ENCODE measurements at regions not wholly inside any gene's neighbourhood (a gene's known extent, or its start where the extent isn't known, plus 50 kb on each side); places are given as distances from the start of the nearest gene placed in this dataset.
"Not testable (repeated sequence)": the region's sequence is repeated elsewhere in the genome, so short reads cannot be mapped to it uniquely, and the experiment has no call there.

DNA sequence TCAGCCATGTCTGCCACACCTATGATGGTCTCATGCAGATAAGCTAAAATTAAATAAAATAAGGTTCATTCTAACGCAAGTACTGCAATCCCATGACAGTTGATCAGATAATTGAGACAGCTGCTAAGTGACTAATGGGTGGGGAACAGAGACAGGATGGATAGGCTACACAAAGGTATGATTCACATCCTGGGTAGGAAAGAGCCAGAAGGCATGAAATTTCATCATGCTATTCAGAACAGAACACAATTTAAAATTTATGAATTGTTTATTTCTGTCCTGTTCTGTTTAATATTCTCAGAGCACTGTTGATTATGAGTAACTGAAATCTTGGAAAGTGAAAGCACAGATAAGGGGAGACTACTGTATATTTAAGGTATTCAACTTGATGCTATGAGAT, 381.8 kb upstream of the SORCS1 start:
- DNase-seq = no peak

DNA sequence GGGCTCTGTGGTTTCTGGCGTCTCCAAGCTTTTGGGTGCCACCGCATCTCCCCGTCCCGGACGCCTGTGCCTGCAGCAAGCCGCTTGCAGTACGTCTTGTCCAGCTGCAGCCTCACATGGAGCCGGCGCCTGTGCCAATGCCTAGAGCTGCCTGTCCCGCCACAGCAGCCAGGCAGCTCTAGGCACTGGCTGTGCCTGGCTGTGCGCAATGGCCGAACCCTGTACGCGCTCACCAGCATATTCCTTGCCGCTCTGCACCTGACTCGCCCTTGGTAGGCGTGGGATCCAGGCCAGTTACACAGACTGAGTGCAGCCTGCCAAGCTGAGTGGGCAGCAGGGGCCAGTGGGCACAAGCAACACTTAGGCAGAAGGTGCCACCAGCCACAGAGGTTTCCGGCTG, 381.2 kb upstream of the SORCS1 start:
- no peak for DNase-seq

DNA sequence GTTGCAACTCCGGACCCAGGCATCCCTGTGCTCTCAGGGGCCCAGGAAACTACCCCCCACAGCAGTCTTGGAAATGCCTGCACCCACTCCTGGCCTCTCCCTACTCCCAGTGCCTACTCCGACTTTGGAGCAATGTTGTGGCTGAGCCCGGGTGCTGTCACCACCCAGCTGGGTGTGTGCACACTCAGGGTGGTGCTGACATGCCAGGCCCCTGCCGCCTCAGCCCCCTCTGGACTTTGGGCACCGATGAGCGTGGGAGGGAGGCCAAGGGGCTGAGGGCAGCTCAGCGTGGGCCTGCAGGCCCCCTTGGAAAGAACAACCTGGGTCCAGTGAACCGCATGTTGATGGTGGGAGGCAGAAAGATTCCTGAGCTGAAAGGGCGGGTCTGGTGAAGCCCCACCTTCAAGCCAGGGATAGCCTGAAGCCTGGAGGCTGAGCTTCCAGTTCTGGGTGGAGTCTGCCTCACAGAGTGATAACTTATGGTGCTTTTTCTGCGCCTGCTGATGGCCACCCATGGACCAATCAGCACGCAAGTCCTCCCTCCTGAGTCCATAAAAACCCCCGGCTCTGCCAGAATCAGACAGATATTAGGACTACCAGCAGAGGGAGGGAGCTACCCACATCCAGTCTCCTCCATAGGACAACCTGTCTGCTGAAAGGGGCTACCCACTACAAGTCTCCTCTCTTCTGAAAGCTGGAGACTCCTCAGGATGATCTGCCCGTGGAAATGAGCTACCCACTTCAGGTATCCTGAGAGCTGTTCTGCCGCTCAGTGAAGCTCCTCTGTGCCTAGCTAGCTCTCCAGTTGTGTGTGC, 380.4 kb upstream of the SORCS1 start:
- DNase-seq = no peak

DNA sequence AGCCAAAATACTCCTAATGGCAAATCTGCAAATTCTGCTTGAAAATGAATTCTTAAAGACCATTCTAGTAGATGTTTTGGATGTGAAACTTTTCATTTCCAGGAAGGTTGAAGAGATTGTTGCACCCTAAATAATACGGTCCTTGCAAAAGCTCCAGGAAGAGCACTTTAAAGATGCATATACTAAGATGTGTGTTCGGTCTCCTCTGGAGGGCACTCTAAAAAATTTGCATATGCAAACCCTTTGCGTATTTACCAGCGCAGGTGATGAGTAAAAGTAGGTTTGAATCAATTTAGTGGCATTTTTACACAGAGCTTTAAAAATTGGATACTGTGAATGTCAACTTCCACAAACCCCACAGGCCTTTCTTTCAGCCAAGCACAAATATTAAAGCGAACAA, 378.1 kb upstream of the SORCS1 start:
- no peak for DNase-seq

DNA sequence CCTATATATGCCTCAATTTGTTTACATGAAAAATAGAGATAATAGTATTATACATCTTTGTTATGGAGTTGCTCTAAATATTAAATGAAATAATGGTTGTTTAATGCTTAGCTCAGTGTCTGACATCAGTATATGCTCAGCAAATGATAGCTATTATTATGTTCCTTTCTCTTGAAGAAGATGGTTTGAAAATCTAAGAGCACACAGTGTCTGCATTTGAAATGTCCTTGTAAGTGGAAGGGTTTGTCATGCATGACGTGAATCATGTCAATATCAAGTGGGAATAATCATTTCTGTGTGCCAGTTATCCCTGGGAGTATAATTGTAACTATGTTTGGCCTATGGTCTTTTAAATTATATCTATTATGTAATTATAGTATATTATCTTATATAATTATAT, 377.5 kb upstream of the SORCS1 start:
- no peak for DNase-seq

DNA sequence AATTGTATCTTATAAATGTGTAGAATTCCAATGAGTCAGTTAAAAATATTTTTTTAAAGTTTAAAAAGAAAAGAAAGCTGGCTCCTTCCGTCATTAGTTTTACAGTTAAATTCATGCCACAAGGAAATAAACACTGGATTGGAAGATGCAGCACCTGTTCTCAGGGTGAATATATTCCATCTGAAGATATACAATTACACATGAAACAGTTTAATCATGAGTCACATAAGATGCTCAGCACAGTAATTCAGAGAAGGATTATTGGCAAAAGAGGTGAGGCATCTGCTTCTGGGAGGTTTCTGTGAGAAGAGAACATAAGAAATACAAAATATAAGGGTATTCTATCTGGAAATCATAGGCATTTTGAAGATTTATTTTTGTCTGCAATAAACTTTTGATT, 376.5 kb upstream of the SORCS1 start:
- no peak for DNase-seq

DNA sequence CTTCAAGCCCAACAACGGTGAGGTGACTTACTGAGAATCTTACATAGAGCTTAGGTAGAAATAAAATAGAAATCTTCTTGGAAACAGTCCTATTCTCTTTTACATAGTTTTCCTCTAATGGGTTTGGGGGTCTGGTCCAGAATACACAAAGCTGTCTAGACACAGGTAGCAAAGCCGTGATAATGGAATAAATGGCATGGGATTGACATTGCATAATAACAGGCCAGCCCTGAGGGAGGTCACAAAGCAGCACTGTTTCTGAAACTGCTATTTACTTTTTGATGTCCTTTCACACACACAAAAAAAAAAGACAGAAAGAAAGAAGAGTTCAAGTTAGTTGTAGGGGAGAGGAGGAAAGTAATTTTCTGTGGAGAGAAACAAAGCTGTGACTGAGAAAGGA, 364.8 kb upstream of the SORCS1 start:
- DNase-seq = no peak

DNA sequence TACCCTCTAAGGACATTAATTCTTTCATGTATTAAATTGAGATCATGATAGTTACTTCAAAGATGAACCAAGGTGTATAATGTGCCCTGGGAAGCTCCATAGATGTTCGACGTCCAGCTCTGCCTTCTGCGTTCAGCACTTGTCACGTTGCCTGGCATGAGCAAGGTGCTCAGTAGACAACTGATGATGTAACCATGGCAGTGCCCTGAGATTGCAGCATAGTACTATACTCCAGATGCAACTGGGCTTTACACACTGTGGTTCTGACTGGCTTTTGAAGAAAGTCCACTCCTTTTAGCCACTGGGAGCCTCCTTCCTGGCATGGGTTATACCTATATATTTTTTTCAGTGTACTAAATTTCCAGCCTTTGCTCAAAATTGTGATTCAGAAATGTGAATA, 355.8 kb upstream of the SORCS1 start:
- DNase-seq = no peak

DNA sequence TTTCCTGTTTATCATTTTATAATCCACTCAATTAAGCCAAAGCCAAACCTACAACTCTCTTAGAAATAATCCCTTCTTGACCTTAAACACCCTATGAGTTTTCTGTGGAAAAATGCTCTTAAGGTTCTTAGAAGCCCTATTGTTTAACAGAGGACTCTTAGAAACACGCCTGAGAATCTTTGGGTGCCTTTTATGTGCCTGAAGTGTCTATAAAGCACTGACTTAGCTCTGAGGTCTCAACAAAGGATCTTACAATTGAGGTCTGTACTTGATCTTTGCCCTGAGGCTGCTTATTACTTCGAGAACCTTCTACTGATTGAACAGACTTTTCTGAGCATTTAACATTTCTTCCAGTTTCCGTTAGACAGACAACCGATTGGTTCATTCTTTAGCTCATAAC, 353.3 kb upstream of the SORCS1 start:
- no peak for DNase-seq

DNA sequence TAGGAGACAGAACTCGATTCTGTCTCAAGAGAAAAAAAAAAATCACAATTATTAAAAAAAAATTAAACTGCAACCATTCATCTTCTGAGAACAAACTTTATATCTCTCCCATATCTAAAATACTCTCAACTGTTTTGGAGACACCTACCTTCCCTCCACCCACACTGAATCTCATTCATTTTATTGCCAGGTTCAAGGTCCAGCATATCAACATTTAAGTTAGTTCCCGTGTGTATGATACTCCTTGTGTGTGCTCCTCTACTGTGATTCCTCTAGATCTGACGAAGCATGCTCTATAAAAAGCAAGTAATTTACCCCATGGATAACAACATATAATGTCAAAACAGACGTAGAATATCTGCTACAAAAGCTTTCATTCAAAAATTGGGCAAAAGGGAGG, 351.8 kb upstream of the SORCS1 start:
- no peak for DNase-seq

DNA sequence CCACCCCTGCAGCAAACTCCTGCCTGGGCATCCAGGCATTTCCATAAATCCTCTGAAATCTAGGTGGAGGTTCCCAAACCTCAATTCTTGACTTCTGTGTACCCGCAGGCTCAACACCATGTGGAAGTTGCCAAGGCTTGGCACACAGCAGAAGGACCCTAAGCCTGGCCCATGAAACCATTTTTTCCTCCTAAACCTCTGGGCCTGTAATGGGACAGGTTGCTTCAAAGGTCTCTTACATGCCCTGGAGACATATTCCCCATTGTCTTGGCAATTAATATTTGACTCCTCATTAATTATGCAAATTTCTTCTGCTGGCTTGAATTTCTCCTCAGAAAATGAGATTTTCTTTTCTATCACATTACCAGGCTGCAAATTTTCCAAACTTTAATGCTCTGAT, 339.5 kb upstream of the SORCS1 start:
- not testable (repeated sequence) for DNase-seq

DNA sequence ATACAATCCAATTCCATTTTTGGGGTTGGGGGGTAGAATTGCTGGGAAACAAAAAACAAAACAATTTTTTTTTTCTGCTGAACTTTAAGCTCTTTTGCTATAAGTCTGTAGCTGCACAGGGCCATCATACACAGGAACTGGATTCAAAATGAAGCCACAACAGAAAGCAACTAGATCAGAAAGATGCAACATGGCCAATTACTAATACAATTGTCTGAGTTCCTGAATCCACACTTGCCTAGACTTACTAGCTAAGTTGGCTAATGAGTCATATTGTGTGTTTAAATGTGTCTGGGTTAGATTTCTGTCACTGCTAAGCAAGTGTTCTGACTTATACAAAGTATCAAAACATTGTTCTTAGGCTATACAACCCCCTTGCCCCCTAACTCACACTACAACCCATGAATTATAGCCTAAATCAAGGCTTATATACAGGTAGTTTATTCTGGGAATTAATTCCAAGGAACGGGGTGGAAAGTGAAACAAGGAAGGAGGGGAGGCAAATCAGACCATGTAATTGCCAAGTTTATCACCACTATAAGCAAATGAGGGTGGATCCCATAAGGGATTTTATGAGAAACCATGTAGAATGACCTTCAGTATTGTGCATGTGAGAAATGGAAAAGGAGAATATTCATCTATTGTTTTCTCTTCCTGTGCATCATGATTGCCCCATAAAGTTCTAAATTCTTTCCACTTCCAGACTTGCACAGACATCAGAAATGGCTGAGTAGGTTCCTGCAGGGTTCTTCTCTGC, 337.9 kb upstream of the SORCS1 start:
- DNase-seq = no peak

DNA sequence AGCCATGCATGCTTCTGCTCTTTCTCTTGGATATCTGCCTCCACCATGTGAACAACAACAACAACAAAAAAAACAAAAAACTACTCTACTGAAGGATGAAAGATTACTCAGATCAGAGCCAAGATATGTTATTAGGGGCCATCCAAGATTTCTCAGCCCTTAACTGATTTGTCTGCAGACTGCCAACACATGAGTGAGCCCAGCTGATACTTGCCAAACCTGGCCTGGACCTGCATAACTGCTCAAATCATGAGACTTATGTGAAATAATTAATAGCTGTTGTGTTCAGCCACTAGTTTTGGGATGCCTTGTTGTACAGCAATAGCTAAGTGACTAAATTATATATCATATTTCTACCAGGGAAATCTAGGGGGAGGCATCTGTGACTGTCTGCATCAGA, 334.5 kb upstream of the SORCS1 start:
- DNase-seq = no peak

DNA sequence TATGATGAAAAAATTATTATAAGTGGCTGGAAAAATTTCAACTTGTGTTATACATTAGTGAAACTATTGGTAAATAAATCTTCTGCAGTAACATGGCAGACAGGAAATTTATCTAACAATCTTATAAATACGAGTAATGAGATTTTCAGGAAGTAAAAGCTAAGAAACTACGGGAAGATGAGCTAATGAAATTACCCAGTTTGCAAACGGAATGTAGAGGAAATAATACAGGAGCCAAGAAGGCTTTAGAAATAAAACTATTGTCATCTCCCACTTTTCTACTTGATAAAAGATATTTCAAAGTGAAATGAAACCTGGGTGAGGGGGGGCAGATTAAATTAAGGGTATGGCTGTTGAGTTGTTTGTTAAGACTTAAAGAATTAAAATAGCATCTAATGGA, 332.5 kb upstream of the SORCS1 start:
- no peak for DNase-seq

DNA sequence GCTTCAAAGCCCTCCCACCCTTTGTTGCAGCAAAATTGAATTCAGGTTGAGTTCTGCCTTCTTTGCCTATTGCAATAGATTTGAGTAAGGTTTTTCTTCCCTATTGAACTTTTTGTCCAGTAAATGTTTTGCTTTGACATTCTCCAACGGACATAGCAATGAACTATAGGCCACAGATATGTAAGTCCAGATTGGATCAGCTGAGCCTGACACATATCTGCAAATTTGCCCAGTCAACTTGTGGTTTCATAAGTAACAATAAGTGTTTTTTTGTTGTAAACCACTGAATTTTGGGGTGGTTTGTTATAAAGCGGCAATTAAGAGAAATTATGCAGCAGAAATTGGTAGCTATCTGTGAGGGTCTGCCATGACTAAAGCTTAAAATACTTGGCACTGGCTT, 332.1 kb upstream of the SORCS1 start:
- no peak for DNase-seq

DNA sequence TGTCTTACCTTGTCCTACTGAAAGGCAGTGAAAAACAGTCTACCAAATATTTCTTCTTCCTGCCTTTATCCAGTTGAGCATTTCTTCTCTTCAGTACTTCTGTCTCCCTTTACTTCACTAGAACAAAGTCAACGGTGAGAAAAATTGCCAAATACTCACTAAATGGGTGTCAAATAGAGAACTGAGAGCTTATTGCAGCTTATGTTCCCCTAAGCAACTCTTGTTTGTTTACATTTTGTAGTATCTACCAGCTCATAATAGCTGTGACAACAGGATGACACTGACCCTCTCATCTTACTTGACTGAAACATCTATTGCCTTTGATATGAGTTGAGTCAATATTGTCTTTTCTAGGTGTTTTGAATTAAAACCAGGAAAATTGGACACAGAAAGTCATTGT, 327.9 kb upstream of the SORCS1 start:
- no peak for DNase-seq

DNA sequence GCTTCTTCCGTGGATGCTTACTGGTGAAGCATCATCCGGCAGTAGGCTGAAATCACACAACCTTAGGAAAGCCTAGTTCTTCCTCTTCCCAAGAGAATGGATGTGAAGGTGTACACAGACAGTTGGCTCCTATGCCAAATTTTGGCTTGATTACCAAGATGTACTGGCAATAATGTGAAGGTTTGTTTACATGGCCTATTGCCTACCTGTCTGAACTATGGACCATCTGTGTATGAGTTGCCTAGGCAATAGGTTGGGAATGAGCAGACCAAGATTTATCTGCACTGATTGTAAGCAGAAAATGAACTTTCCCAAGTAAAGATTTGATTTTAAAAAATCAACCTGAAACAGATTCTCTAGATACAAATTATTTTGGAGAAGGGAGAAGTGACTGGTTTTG, 325.9 kb upstream of the SORCS1 start:
- DNase-seq = no peak

DNA sequence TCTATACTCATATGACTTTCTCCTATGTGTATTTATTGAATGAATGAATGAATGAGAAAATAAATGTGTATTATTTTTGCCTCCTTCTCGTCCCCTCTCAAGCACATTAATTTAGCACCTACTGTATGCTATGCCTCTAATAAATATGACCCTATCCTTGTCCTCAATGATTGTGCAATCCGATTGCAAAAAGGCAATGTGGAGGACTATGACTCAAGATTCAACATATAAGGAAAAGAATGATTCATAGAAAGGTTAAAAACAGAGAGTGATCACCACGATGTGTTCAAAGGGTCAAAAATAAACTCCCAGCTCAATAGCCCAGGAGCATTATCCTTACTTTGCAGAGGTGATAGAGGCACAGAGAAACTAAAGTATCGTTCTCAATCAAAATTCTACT, 322.8 kb upstream of the SORCS1 start:
- DNase-seq = no peak

DNA sequence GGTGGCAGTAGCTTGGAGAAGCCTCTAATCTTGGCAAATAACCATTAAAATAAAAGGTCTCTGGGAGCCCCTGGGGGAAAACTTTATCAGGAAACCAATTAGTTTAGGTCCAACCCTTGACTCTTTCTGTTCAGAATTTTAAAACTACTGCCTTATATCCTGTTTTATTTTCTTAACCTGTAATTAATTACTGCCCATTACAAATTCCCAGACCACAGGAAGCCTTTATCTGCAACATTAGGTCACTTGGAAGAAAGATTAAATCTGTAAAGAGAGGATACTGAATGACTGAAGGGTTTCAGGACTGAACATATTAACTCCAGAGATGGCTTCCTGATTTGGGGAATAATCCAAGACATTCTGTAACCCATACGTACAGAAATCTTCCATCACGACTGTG, 320.5 kb upstream of the SORCS1 start:
- no peak for DNase-seq

DNA sequence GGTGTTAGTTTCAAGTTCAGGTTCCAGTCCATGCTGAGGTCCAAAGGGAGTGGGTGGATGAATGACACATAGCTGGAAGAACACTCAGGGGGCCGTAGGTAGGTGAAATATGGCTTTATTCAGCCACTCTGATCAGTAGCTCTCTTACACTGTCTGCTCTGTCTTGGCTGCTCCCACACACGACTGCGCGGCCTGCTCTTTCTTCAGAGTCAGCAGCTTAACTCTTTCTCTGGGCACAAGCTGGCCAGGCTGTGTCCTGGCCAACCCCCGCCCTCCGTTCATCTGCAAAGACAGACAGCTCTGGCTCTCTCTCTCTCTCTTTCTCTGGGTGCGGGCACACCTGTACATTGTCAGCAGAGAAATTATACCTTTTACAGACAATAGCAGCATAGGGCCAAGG, 317.4 kb upstream of the SORCS1 start:
- DNase-seq = no peak

DNA sequence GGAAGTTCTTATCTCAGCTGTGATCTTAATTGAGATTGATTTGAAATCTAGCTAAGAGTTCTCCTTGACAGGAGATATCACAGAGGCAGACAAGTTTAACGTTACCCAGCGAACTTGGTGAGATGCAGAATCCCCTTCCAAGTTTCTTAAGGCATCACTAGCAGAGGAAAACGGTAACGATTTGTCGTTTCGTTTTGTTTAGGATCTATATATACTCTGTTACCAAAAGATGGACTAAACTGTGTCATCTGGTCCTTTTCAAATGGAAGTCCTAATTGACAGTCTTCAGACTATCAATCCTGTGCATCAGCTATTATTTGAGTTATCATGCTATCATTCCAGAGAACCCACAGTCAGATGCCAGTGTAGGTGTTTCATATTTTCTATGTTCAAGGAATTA, 316.7 kb upstream of the SORCS1 start:
- DNase-seq = no peak

DNA sequence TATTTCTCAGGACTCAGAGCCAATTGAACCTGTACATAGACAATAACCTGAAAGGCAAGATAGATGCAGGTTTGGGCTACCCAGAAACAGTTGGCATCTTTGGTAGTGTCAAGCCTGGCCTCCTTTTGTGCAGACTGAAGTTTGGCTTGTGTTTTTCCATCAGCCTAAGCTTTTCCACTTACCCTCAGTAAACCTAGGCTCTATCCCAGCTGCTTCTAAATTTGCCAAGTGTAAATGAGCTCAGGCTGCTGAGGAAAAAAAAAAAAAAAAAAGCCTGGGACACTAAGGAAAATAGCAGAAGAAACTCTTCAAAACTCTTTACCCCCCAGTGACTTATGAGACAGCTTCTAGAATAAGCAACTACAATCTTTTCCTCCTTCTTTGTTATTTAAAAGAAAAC, 316.3 kb upstream of the SORCS1 start:
- DNase-seq = no peak

DNA sequence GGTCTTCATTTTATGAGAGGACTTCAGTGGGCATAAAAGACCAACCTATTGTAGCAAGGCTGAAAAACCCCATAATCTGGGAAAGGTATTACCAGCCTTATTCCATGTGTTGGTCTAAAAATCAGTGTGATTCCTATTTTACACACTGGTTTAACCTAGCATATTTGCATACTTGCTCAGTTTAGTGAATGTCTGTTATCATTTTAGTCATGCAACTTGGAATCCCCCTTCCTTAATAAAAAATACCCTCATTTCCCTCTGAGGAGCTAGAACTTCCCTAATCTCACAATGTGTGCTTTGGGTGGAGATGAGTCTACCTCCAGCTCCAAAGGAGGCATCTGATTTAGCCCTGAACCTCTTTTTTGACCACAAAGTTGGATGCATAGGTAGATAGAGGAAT, 312.8 kb upstream of the SORCS1 start:
- no peak for DNase-seq

DNA sequence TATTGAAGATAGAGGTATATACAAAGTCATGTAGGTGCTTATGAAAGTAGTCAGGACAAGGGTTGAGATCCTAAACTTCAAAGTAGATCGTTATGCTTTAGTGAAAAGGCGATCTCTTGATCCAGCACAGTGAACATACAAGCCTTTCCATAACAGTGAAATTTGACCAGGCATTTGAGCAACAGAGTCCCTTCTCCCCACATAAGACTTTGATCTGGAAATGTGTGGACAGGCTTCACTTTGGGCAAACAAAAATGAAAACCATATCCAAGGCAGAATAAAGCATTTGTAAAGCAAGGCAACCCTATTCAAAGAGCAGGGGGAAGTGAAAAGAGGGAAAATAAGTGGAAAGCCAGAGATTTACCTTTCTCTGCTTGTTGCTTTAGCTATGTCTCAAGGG, 311.9 kb upstream of the SORCS1 start:
- no peak for DNase-seq

DNA sequence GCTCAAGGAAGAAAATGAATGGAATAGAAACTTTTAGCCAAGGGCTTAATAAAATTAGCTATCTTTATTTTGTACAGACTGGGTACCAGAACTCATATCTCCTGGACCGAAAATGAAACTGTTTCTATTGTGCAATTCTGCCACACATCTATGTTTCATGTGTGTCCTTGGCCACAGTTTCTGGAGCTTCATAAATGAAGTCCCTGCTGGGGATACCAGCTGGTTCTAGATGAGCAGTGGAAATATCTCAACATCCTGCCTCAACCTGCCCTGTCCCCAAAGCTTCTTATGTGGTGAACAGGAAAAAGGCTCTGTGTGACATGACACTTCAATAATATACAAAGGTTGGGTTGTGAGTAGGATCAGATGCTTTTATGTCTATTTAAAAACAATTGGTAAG, 310.1 kb upstream of the SORCS1 start:
- no peak for DNase-seq

Measured in NCI-H1417 (cell line).